HepG2 (cell line): ENCODE measurements at regions not wholly inside any gene's neighbourhood (a gene's known extent, or its start where the extent isn't known, plus 50 kb on each side); places are given as distances from the start of the nearest gene placed in this dataset.

ENCODE experiments used
- ELF3 ChIP-seq: IDR thresholded peaks from 2 replicates; pipeline ENCODE4 v1.6.1; 2016; ENCODE audit warnings: missing genetic modification reagents, missing compliant biosample characterization
- FOSL2 ChIP-seq: sonication (generic); formaldehyde crosslinking; IDR thresholded peaks from 2 replicates; pipeline ENCODE4 v1.4.0; 2020; ENCODE audit warnings: missing genetic modification reagents
- FOXA1 ChIP-seq, 2 experiments: fragments of 450-650 bp in 1 of 2; sonication (generic) in 1 of 2; formaldehyde crosslinking in 1 of 2; IDR thresholded peaks; 2 replicates each; pipeline versions ENCODE4 v1.4.0 to v1.6.1; 2016 to 2020; ENCODE audit warnings: missing genetic modification reagents in 1 of 2
- GATAD2A ChIP-seq: IDR thresholded peaks from 2 replicates; pipeline ENCODE4 v1.6.1; 2016
- GFI1 ChIP-seq: sonication (generic); formaldehyde crosslinking; IDR thresholded peaks from 2 replicates; pipeline ENCODE4 v1.5.0; 2020; ENCODE audit warnings: missing genetic modification reagents, mild to moderate bottlenecking, borderline replicate concordance
- JUND ChIP-seq: sonication (generic); formaldehyde crosslinking; IDR thresholded peaks from 2 replicates; pipeline ENCODE4 v1.8.0; 2022; ENCODE audit warnings: mild to moderate bottlenecking, missing genetic modification reagents
- KDM5A ChIP-seq: fragments of 200-600 bp; sonication (generic); IDR thresholded peaks from 2 replicates; pipeline ENCODE4 v1.7.0; 2018; ENCODE audit warnings: antibody characterized with exemption, mild to moderate bottlenecking, low read length, borderline replicate concordance
- KLF15 ChIP-seq: sonication (generic); formaldehyde crosslinking; IDR thresholded peaks from 2 replicates; pipeline ENCODE4 v1.8.1; 2023; ENCODE audit warnings: borderline replicate concordance, mild to moderate bottlenecking, inconsistent platforms, missing genetic modification reagents, mixed read lengths
- KLF6 ChIP-seq: IDR thresholded peaks from 2 replicates; pipeline ENCODE4 v1.8.0; 2016; ENCODE audit warnings: missing biosample characterization, missing genetic modification reagents
- NFE2 ChIP-seq: sonication (generic); formaldehyde crosslinking; IDR thresholded peaks from 2 replicates; pipeline ENCODE4 v1.4.0; 2020; ENCODE audit warnings: missing genetic modification reagents
- NR2F1 ChIP-seq, 2 experiments: fragments of 450-650 bp in 1 of 2; formaldehyde crosslinking in 1 of 2; IDR thresholded peaks; 2 replicates each; pipeline versions ENCODE4 v1.5.0 to v1.6.1; 2016 to 2020; ENCODE audit warnings: mild to moderate bottlenecking in 1 of 2, missing compliant biosample characterization in 1 of 2, missing genetic modification reagents in 1 of 2, moderate library complexity in 1 of 2
- RXRB ChIP-seq: IDR thresholded peaks from 2 replicates; pipeline ENCODE4 v1.6.1; 2016; ENCODE audit warnings: borderline replicate concordance, missing genetic modification reagents, missing compliant biosample characterization
- THYN1 ChIP-seq: sonication (generic); formaldehyde crosslinking; IDR thresholded peaks from 2 replicates; pipeline ENCODE4 v1.8.1; 2023; ENCODE audit warnings: low read depth, mild to moderate bottlenecking, moderate library complexity, missing genetic modification reagents, borderline replicate concordance
- TSC22D2 ChIP-seq: sonication (generic); formaldehyde crosslinking; IDR thresholded peaks from 2 replicates; pipeline ENCODE4 v1.5.1; 2020; ENCODE audit warnings: missing genetic modification reagents, mild to moderate bottlenecking, borderline replicate concordance
- ZBTB3 ChIP-seq: sonication (generic); formaldehyde crosslinking; IDR thresholded peaks from 2 replicates; pipeline ENCODE4 v1.4.0; 2020; ENCODE audit warnings: low read depth, mild to moderate bottlenecking, moderate library complexity, missing genetic modification reagents, borderline replicate concordance
- ZFAT ChIP-seq: sonication (generic); formaldehyde crosslinking; conservative IDR thresholded peaks from 2 replicates; pipeline ENCODE4 v1.8.1; 2023; ENCODE audit warnings: missing genetic modification reagents, inconsistent platforms
- ZNF33B ChIP-seq: sonication (generic); formaldehyde crosslinking; IDR thresholded peaks from 2 replicates; pipeline ENCODE4 v1.5.1; 2020; ENCODE audit warnings: mild to moderate bottlenecking, missing genetic modification reagents
- ZNF749 ChIP-seq: sonication (generic); formaldehyde crosslinking; IDR thresholded peaks from 2 replicates; pipeline ENCODE4 v1.8.0; 2022; ENCODE audit warnings: mild to moderate bottlenecking, missing genetic modification reagents, moderate library complexity, borderline replicate concordance
- TF ChIP-seq, protein P1 (sequence below): sonication (generic); formaldehyde crosslinking; IDR thresholded peaks from 2 replicates; pipeline ENCODE4 v1.4.0; 2020; ENCODE audit warnings: missing genetic modification reagents, borderline replicate concordance
- TF ChIP-seq, protein P2 (sequence below): IDR thresholded peaks from 2 replicates; pipeline ENCODE4 v1.6.1; 2016; ENCODE audit warnings: low read depth
- TF ChIP-seq, protein P3 (sequence below): sonication (generic); formaldehyde crosslinking; IDR thresholded peaks from 2 replicates; pipeline ENCODE4 v1.4.0; 2020; ENCODE audit warnings: mild to moderate bottlenecking, missing genetic modification reagents
- TF ChIP-seq, protein P4 (sequence below): sonication (generic); formaldehyde crosslinking; IDR thresholded peaks from 2 replicates; pipeline ENCODE4 v1.5.0; 2020; ENCODE audit warnings: mild to moderate bottlenecking, missing genetic modification reagents, borderline replicate concordance

DNA sequence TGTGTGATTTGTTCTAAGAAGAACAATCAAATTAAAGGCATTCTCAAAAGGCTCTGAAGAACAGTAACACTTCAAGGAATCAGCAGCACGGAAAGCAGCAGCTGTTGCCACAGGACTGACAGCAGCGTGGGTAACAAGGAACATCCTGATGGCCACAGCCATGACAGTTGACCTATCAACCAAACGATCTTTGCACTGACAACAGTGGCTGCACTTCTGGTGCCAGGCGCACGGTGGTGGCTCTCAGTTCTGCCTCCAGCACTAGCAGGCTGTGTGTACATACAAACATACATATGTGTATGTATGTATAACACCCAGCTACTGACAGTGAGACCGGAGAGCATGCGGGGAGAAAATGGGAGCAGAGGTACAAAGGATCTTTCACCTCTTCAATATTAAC, 114.1 kb downstream of the ZFAND4 start (continued):
- TF ChIP-seq FOSL2 (CRISPR knock-in tag) (no peak), ZFAT (CRISPR knock-in tag) (no peak), THYN1 (CRISPR knock-in tag) (no peak), NR2F1 (CRISPR knock-in tag; IDR thresholded peaks at IDR 0.05) (0 out of 4 replicates have a peak, but pooled peaks of 1 of the 2 experiments have one; percentile 15), GFI1 (no peak), RXRB (peak; percentile 25; the same call in 1 of the 2 replicates), KDM5A (no peak), JUND (CRISPR knock-in tag) (no peak), TSC22D2 (no peak), FOXA1 (IDR thresholded peaks at IDR 0.05) (no peak), FOXA1 (CRISPR knock-in tag; IDR thresholded peaks at IDR 0.05) (peak; percentile 66), KLF15 (CRISPR knock-in tag) (no peak), ZNF749 (CRISPR knock-in tag) (no peak), ELF3 (CRISPR knock-in tag) (peak; percentile 62), ZNF33B (CRISPR knock-in tag) (no peak), GATAD2A (CRISPR knock-in tag) (no peak), NFE2 (no peak), KLF6 (CRISPR knock-in tag) (no peak), ZBTB3 (CRISPR knock-in tag) (no peak)
- TF ChIP-seq, protein P1, sequence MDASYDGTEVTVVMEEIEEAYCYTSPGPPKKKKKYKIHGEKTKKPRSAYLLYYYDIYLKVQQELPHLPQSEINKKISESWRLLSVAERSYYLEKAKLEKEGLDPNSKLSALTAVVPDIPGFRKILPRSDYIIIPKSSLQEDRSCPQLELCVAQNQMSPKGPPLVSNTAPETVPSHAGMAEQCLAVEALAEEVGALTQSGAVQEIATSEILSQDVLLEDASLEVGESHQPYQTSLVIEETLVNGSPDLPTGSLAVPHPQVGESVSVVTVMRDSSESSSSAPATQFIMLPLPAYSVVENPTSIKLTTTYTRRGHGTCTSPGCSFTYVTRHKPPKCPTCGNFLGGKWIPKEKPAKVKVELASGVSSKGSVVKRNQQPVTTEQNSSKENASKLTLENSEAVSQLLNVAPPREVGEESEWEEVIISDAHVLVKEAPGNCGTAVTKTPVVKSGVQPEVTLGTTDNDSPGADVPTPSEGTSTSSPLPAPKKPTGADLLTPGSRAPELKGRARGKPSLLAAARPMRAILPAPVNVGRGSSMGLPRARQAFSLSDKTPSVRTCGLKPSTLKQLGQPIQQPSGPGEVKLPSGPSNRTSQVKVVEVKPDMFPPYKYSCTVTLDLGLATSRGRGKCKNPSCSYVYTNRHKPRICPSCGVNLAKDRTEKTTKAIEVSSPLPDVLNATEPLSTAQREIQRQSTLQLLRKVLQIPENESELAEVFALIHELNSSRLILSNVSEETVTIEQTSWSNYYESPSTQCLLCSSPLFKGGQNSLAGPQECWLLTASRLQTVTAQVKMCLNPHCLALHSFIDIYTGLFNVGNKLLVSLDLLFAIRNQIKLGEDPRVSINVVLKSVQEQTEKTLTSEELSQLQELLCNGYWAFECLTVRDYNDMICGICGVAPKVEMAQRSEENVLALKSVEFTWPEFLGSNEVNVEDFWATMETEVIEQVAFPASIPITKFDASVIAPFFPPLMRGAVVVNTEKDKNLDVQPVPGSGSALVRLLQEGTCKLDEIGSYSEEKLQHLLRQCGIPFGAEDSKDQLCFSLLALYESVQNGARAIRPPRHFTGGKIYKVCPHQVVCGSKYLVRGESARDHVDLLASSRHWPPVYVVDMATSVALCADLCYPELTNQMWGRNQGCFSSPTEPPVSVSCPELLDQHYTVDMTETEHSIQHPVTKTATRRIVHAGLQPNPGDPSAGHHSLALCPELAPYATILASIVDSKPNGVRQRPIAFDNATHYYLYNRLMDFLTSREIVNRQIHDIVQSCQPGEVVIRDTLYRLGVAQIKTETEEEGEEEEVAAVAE (CRISPR knock-in tag): no peak
- TF ChIP-seq, protein P2, sequence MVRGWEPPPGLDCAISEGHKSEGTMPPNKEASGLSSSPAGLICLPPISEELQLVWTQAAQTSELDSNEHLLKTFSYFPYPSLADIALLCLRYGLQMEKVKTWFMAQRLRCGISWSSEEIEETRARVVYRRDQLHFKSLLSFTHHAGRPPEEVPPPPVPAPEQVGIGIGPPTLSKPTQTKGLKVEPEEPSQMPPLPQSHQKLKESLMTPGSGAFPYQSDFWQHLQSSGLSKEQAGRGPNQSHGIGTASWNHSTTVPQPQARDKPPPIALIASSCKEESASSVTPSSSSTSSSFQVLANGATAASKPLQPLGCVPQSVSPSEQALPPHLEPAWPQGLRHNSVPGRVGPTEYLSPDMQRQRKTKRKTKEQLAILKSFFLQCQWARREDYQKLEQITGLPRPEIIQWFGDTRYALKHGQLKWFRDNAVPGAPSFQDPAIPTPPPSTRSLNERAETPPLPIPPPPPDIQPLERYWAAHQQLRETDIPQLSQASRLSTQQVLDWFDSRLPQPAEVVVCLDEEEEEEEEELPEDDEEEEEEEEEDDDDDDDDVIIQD (CRISPR knock-in tag): peak; percentile 94; the same call in 1 of the 2 replicates
- TF ChIP-seq, protein P3, sequence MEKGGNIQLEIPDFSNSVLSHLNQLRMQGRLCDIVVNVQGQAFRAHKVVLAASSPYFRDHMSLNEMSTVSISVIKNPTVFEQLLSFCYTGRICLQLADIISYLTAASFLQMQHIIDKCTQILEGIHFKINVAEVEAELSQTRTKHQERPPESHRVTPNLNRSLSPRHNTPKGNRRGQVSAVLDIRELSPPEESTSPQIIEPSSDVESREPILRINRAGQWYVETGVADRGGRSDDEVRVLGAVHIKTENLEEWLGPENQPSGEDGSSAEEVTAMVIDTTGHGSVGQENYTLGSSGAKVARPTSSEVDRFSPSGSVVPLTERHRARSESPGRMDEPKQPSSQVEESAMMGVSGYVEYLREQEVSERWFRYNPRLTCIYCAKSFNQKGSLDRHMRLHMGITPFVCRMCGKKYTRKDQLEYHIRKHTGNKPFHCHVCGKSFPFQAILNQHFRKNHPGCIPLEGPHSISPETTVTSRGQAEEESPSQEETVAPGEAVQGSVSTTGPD: no peak
- TF ChIP-seq, protein P4, sequence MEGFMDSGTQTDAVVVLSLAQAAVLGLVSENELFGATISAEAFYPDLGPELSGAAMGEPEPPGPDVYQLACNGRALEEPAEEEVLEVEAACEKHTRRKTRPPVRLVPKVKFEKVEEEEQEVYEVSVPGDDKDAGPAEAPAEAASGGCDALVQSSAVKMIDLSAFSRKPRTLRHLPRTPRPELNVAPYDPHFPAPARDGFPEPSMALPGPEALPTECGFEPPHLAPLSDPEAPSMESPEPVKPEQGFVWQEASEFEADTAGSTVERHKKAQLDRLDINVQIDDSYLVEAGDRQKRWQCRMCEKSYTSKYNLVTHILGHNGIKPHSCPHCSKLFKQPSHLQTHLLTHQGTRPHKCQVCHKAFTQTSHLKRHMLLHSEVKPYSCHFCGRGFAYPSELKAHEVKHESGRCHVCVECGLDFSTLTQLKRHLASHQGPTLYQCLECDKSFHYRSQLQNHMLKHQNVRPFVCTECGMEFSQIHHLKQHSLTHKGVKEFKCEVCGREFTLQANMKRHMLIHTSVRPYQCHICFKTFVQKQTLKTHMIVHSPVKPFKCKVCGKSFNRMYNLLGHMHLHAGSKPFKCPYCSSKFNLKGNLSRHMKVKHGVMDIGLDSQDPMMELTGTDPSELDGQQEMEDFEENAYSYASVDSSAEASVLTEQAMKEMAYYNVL (CRISPR knock-in tag): no peak
